ENCODE measurements at regions not wholly inside any gene's neighbourhood (a gene's known extent, or its start where the extent isn't known, plus 50 kb on each side); places are given as distances from the start of the nearest gene placed in this dataset.
"Not testable (repeated sequence)": the region's sequence is repeated elsewhere in the genome, so short reads cannot be mapped to it uniquely, and the experiment has no call there.

- Histone ChIP-seq H3K4me3 (ENCODE audit: low read depth, low read length) (no peak overlapping the region), H3K36me3 (no peaks in the 10 kb centered on the region), H3K27me3 (no peaks in the 10 kb centered on the region), H3K9me3 (no peaks in the 10 kb centered on the region), H3K4me1 (no peaks in the 10 kb centered on the region)
- no peak for TF ChIP-seq CTCF (IDR thresholded peaks at IDR 0.05; ENCODE audit: low read depth, low read length)
- no peak for DNase-seq
Observed at GRCh38 chr2:150125188-150125587, 362.3 kb downstream of the RND3 start.

GRCh38 chr2:150124739-150125138 lies 362.7 kb downstream of the RND3 start:
- Histone ChIP-seq H3K27me3 (no peaks in the 10 kb centered on the region), H3K36me3 (no peaks in the 10 kb centered on the region), H3K9me3 (no peaks in the 10 kb centered on the region), H3K4me1 (no peaks in the 10 kb centered on the region), H3K4me3 (ENCODE audit: low read depth, low read length) (no peak overlapping the region)
- no peak for TF ChIP-seq CTCF (IDR thresholded peaks at IDR 0.05; ENCODE audit: low read depth, low read length)
- DNase-seq, result no peak

GRCh38 chr2:150122871-150123613 lies 364.4 kb downstream of the RND3 start:
- DNase-seq, result no peak
- no peak for TF ChIP-seq CTCF (IDR thresholded peaks at IDR 0.05; ENCODE audit: low read depth, low read length)
- no peaks in the 10 kb centered on the region for H3K36me3 ChIP-seq
- no peaks in the 10 kb centered on the region for H3K27me3 ChIP-seq
- no peaks in the 10 kb centered on the region for H3K4me1 ChIP-seq
- no peaks in the 10 kb centered on the region for H3K9me3 ChIP-seq
- H3K4me3 ChIP-seq (ENCODE audit: low read depth, low read length), result no peak overlapping the region

GRCh38 chr2:150122156-150122555 lies 365.3 kb downstream of the RND3 start:
- DNase-seq, result no peak
- Histone ChIP-seq H3K9me3 (no peaks in the 10 kb centered on the region), H3K36me3 (no peaks in the 10 kb centered on the region), H3K4me3 (ENCODE audit: low read depth, low read length) (no peak overlapping the region), H3K4me1 (no peaks in the 10 kb centered on the region), H3K27me3 (no peaks in the 10 kb centered on the region)
- no peak for TF ChIP-seq CTCF (IDR thresholded peaks at IDR 0.05; ENCODE audit: low read depth, low read length)

GRCh38 chr2:150120326-150120955 lies 367.0 kb downstream of the RND3 start:
- H3K4me3 ChIP-seq (ENCODE audit: low read depth, low read length), result no peak overlapping the region
- no peaks in the 10 kb centered on the region for H3K9me3 ChIP-seq
- no peaks in the 10 kb centered on the region for H3K27me3 ChIP-seq
- H3K4me1 ChIP-seq, result no peaks in the 10 kb centered on the region
- H3K36me3 ChIP-seq, result no peaks in the 10 kb centered on the region
- DNase-seq, result no peak
- TF ChIP-seq CTCF (IDR thresholded peaks at IDR 0.05; ENCODE audit: low read depth, low read length), result no peak

GRCh38 chr2:150119819-150120218 lies 367.6 kb downstream of the RND3 start:
- no peaks in the 10 kb centered on the region for H3K27me3 ChIP-seq
- no peaks in the 10 kb centered on the region for H3K9me3 ChIP-seq
- no peaks in the 10 kb centered on the region for H3K4me1 ChIP-seq
- DNase-seq, result no peak
- no peak for TF ChIP-seq CTCF (IDR thresholded peaks at IDR 0.05; ENCODE audit: low read depth, low read length)
- no peaks in the 10 kb centered on the region for H3K36me3 ChIP-seq
- no peak overlapping the region for H3K4me3 ChIP-seq (ENCODE audit: low read depth, low read length)

GRCh38 chr2:150114089-150114488 lies 373.4 kb downstream of the RND3 start:
- DNase-seq; H3K4me3 ChIP-seq (ENCODE audit: low read depth, low read length); H3K36me3 ChIP-seq; H3K9me3 ChIP-seq; H3K27me3 ChIP-seq; H3K4me1 ChIP-seq: not testable (repeated sequence)

All from BE2C (cell line).